Astrocyte of the cerebellum (primary cell): ENCODE measurements at regions not wholly inside any gene's neighbourhood (a gene's known extent, or its start where the extent isn't known, plus 50 kb on each side); places are given as distances from the start of the nearest gene placed in this dataset.
"Not testable (repeated sequence)": the region's sequence is repeated elsewhere in the genome, so short reads cannot be mapped to it uniquely, and the experiment has no call there.

Experiments
- DNase-seq: peaks from one replicate; pipeline ENCODE4 v3.0.0-alpha.2; 2011; ENCODE audit warnings: low read depth
- H3K4me3 ChIP-seq: 2 replicates; pipeline ENCODE4 v1.5.1; 2011; ENCODE audit warnings: mild to moderate bottlenecking, low read depth, low read length, moderate library complexity
- in situ Hi-C: cut with HindIII; loops from 2 replicates; pipeline ENCODE4 v1.10.0; 2017; ENCODE audit warnings: low sequenced_read_pairs
- TF ChIP-seq, protein P1 (sequence below): IDR thresholded peaks from 2 replicates; pipeline ENCODE4 v1.5.1; 2012; ENCODE audit warnings: low read length, low read depth, moderate library complexity, mild to moderate bottlenecking; ENCODE audit errors: missing control alignments

DNA sequence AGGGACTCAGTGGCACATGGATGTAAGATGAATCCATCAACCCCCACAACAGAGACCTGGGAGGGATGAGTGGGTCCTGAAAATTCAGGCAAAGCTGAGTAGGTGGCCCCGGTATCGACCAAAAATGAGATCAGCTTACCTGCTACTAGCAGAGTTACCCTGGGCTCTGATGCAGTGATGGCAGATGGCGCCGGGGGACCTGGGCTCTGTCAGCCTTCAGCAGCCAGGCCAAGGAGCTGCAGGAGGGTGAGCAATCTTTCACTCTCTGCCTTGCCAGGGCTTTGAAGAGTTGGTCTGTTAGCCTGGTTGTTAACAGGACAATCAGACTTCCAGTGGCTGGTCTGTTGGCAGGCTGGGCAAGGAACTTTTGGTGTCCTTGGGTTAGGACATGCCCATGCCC lies 1054.8 kb downstream of the SI start:
- H3K4me3 ChIP-seq, result no peak overlapping the region
- TF ChIP-seq, protein P1, sequence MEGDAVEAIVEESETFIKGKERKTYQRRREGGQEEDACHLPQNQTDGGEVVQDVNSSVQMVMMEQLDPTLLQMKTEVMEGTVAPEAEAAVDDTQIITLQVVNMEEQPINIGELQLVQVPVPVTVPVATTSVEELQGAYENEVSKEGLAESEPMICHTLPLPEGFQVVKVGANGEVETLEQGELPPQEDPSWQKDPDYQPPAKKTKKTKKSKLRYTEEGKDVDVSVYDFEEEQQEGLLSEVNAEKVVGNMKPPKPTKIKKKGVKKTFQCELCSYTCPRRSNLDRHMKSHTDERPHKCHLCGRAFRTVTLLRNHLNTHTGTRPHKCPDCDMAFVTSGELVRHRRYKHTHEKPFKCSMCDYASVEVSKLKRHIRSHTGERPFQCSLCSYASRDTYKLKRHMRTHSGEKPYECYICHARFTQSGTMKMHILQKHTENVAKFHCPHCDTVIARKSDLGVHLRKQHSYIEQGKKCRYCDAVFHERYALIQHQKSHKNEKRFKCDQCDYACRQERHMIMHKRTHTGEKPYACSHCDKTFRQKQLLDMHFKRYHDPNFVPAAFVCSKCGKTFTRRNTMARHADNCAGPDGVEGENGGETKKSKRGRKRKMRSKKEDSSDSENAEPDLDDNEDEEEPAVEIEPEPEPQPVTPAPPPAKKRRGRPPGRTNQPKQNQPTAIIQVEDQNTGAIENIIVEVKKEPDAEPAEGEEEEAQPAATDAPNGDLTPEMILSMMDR, result no peak
- no peak for DNase-seq
- in situ Hi-C loops, result no loop called here

GRCh38 chr3:164018500-164018899 lies 1059.8 kb downstream of the SI start:
- DNase-seq, result no peak
- in situ Hi-C loops, result no loop called here
- TF ChIP-seq, protein P1, result no peak
- no peak overlapping the region for H3K4me3 ChIP-seq

GRCh38 chr3:164007765-164008164 lies 1070.5 kb downstream of the SI start:
- TF ChIP-seq, protein P1, result no peak
- DNase-seq, result no peak
- in situ Hi-C loops, result no loop called here
- no peak overlapping the region for H3K4me3 ChIP-seq

DNA sequence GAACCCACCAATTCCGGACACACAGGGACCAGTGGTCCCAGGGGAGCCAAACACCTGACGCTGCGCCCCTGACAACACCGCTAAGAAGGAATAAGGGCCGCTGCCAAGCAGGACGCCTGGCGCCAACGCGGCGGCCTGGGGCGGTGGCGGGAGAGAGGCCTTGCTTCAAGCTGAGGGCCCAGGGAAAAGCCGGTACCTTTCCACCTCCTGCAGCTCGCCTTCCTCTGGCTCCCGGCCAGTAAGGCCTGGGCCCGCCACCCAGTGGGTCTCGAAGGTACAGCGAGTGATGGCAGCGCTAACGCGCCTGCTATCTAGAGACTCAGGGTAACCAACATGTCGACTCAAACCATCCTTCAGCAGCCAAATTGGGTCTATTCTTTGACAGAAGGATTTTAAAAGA lies 1074.1 kb downstream of the SI start:
- TF ChIP-seq, protein P1, result no peak
- H3K4me3 ChIP-seq, result no peak overlapping the region
- in situ Hi-C loops, result no loop called here
- no peak for DNase-seq

DNA sequence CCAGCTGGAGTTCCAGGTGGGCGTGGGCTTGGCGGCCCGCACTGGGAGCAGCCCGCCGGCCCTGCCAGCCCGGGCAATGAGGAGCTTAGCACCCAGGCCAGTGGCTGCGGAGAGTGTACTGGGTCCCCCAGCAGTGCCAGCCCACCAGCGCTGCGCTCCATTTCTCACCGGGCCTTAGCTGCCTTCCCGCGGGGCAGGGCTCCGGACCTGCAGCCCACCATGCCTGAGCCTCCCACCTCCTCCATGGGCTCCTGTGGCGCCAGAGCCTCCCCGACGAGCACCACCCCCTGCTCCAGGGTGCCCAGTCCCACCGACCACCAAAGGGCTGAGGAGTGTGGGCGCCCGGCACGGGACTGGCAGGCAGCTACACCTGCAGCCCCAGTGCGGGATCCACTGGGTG lies 1075.3 kb downstream of the SI start:
- DNase-seq, in situ Hi-C loops, H3K4me3 ChIP-seq: not testable (repeated sequence)

DNA sequence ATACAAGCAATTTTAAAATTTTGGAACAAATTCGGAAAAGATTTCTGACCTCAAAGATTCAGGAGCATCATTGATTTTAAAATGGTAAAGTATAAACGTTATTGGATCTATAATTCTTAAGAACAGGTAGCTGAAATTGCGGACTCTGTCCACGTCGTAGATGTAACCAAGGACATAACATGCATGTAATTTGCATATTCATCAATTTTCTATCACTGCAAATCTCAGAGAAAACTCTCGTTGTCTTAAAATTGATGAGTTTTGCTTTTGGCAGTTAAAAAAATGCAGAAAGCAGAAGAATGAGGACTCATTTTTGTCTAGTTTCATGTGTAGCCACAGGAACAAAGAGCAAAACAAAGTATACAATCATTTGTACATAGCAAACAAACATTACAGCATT lies 1094.4 kb downstream of the SI start:
- in situ Hi-C loops, result no loop called here
- H3K4me3 ChIP-seq, result no peak overlapping the region
- DNase-seq, result no peak
- TF ChIP-seq, protein P1, result no peak

- DNase-seq, result no peak
- in situ Hi-C loops, result no loop called here
- TF ChIP-seq, protein P1, result no peak
- no peak overlapping the region for H3K4me3 ChIP-seq
Observed at GRCh38 chr3:163971861-163972260, 1106.4 kb downstream of the SI start.
